RWPE2 (cell line): ENCODE measurements at regions not wholly inside any gene's neighbourhood (a gene's known extent, or its start where the extent isn't known, plus 50 kb on each side); places are given as distances from the start of the nearest gene placed in this dataset.

ENCODE experiments used
- ATAC-seq: fragments of 200-7000 bp; cut with Tn5 transposase; 3 replicates; pipeline ENCODE4 v1.9.1; 2021; ENCODE audit warnings: low read depth
- DNase-seq: peaks from one replicate; pipeline ENCODE4 v3.0.0-alpha.2; 2020; ENCODE audit warnings: low spot score
- H3K27ac ChIP-seq: fragments of 450-650 bp; 2 replicates; pipeline ENCODE4 v1.5.1; 2017; ENCODE audit warnings: mild to moderate bottlenecking; ENCODE audit not compliant: poor library complexity, severe bottlenecking
- H3K27me3 ChIP-seq: fragments of 250-450 bp; sonication (Bioruptor Pico); 2 replicates; pipeline ENCODE4 v1.5.1; 2021; ENCODE audit warnings: mild to moderate bottlenecking, moderate library complexity; ENCODE audit not compliant: insufficient read depth, poor library complexity, severe bottlenecking
- H3K36me3 ChIP-seq: fragments of 250-450 bp; sonication (Bioruptor Pico); 2 replicates; pipeline ENCODE4 v1.5.1; 2020; ENCODE audit warnings: low read depth, mild to moderate bottlenecking, moderate library complexity
- H3K4me1 ChIP-seq: fragments of 250-450 bp; sonication (Bioruptor Pico); 2 replicates; pipeline ENCODE4 v1.5.1; 2021; ENCODE audit warnings: mild to moderate bottlenecking, moderate library complexity; ENCODE audit not compliant: insufficient read depth, poor library complexity, severe bottlenecking
- H3K4me3 ChIP-seq: fragments of 250-450 bp; sonication (Bioruptor Pico); 2 replicates; pipeline ENCODE4 v1.5.1; 2021; ENCODE audit warnings: mild to moderate bottlenecking, moderate library complexity; ENCODE audit not compliant: severe bottlenecking
- H3K9me3 ChIP-seq: fragments of 250-450 bp; sonication (Bioruptor Pico); 2 replicates; pipeline ENCODE4 v1.5.1; 2021; ENCODE audit warnings: mild to moderate bottlenecking, moderate library complexity; ENCODE audit not compliant: severe bottlenecking
- CTCF ChIP-seq: fragments of 450-650 bp; IDR thresholded peaks from one replicate; pipeline ENCODE4 v1.5.1; 2017; ENCODE audit warnings: mild to moderate bottlenecking, moderate library complexity; ENCODE audit not compliant: poor library complexity, severe bottlenecking

- no peak overlapping the region for H3K27ac ChIP-seq
- H3K27me3 ChIP-seq, result no peaks in the 10 kb centered on the region
- H3K4me3 ChIP-seq, result no peak overlapping the region
- TF ChIP-seq CTCF, result no peak
- no peak for DNase-seq
- no peak; the same call in 2 of the 3 replicates for ATAC-seq
- no peaks in the 10 kb centered on the region for H3K9me3 ChIP-seq
- no peaks in the 10 kb centered on the region for H3K4me1 ChIP-seq
- H3K36me3 ChIP-seq, result no peaks in the 10 kb centered on the region
Measured at GRCh38 chr18:76721207-76721996, 101.0 kb upstream of the ZNF236 start.

DNA sequence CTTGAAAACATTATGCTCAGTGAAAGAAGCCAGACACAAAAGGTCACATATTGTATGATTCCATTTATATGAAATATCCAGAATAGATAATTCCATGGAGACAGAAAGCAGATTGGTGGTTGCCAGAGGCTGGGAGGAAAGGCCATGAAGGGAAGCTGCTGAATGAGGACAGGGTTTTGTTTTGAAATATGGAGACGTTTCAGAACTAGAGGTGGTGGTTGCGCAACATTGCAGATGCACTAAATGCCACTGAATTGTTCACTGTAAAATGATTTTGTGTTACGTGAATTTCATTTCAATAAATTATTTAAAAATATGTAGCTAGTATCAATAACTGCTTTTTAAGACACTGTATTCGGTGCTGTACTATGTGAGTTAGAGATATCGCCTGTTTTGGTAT is 101.7 kb upstream of the ZNF236 start:
- H3K9me3 ChIP-seq, result no peaks in the 10 kb centered on the region
- no peaks in the 10 kb centered on the region for H3K27me3 ChIP-seq
- no peaks in the 10 kb centered on the region for H3K4me1 ChIP-seq
- no peak overlapping the region for H3K27ac ChIP-seq
- DNase-seq, result no peak
- no peak for ATAC-seq
- TF ChIP-seq CTCF, result no peak
- H3K36me3 ChIP-seq, result no peaks in the 10 kb centered on the region
- H3K4me3 ChIP-seq, result no peak overlapping the region

GRCh38 chr18:76715012-76715610 is 107.2 kb upstream of the ZNF236 start:
- ATAC-seq, result no peak
- no peak for DNase-seq
- Histone ChIP-seq H3K36me3 (no peaks in the 10 kb centered on the region), H3K9me3 (no peaks in the 10 kb centered on the region), H3K27me3 (no peaks in the 10 kb centered on the region), H3K27ac (no peak overlapping the region), H3K4me3 (no peak overlapping the region), H3K4me1 (no peaks in the 10 kb centered on the region)
- TF ChIP-seq CTCF, result no peak

- no peaks in the 10 kb centered on the region for H3K27me3 ChIP-seq
- no peaks in the 10 kb centered on the region for H3K4me1 ChIP-seq
- ATAC-seq (no peak), DNase-seq (no peak)
- TF ChIP-seq CTCF, result no peak
- H3K27ac ChIP-seq, result no peak overlapping the region
- no peaks in the 10 kb centered on the region for H3K36me3 ChIP-seq
- no peaks in the 10 kb centered on the region for H3K9me3 ChIP-seq
- no peak overlapping the region for H3K4me3 ChIP-seq
Measured at GRCh38 chr18:76713432-76713831, 108.9 kb upstream of the ZNF236 start.
